Neural progenitor cell (in vitro differentiated cells): ENCODE measurements at regions not wholly inside any gene's neighbourhood (a gene's known extent, or its start where the extent isn't known, plus 50 kb on each side); places are given as distances from the start of the nearest gene placed in this dataset.
"Not testable (repeated sequence)": the region's sequence is repeated elsewhere in the genome, so short reads cannot be mapped to it uniquely, and the experiment has no call there.

ENCODE experiments used
- EZH2 ChIP-seq: fragments of 200-600 bp; sonication (generic); IDR thresholded peaks from 2 replicates; pipeline ENCODE4 v1.6.1; 2017; ENCODE audit warnings: antibody characterized with exemption, mild to moderate bottlenecking, moderate library complexity
- EZH2phosphoT487 ChIP-seq: fragments of 200-600 bp; sonication (generic); IDR thresholded peaks from 2 replicates; pipeline ENCODE4 v1.6.1; 2017; ENCODE audit warnings: antibody characterized with exemption
- TF ChIP-seq, protein P1 (sequence below): fragments of 200-600 bp; sonication (generic); IDR thresholded peaks from 2 replicates; pipeline ENCODE4 v1.5.1; 2017; ENCODE audit warnings: antibody characterized with exemption, mild to moderate bottlenecking

DNA sequence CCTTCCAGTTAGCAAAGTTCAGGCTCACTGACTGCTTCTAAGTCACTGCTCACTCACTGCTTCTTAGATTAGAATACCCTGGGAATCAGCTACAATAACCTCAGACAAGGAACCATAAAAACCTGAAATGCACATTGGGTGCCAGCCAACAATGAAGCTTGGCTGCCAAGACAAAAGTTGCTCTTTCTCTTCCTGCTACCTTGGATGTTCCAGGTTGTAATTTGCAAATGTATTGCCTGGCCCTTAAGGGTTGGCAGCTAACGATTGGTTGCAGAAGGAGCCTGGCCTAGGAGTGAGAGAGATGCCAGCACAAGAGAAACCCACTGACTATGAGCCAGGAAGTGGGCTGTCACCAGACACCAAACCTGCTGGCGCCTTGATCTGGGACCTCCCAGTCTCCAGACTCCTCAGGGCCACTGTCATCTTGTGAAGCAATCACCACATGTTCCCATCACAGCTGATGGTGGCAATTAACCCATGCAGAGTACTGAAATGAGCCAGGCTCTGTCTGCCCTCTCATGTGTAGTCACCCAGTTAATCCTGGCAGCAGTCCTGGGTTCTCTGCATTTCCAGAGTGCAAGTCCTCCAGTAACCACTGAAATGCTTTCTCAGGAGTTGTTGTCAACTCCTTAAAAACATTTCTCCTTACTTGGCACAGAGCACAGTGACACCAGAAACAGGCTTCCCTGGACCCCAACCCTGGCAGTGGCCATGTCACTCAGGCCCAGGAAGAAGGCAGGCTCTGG, 240.3 kb upstream of the NPAP1 start:
- TF ChIP-seq, protein P1, sequence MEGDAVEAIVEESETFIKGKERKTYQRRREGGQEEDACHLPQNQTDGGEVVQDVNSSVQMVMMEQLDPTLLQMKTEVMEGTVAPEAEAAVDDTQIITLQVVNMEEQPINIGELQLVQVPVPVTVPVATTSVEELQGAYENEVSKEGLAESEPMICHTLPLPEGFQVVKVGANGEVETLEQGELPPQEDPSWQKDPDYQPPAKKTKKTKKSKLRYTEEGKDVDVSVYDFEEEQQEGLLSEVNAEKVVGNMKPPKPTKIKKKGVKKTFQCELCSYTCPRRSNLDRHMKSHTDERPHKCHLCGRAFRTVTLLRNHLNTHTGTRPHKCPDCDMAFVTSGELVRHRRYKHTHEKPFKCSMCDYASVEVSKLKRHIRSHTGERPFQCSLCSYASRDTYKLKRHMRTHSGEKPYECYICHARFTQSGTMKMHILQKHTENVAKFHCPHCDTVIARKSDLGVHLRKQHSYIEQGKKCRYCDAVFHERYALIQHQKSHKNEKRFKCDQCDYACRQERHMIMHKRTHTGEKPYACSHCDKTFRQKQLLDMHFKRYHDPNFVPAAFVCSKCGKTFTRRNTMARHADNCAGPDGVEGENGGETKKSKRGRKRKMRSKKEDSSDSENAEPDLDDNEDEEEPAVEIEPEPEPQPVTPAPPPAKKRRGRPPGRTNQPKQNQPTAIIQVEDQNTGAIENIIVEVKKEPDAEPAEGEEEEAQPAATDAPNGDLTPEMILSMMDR: not testable (repeated sequence)
- not testable (repeated sequence) for TF ChIP-seq EZH2phosphoT487, EZH2
